Esophagus squamous epithelium (tissue), 5 donors: ENCODE measurements at regions not wholly inside any gene's neighbourhood (a gene's known extent, or its start where the extent isn't known, plus 50 kb on each side); places are given as distances from the start of the nearest gene placed in this dataset.
"Not testable (repeated sequence)": the region's sequence is repeated elsewhere in the genome, so short reads cannot be mapped to it uniquely, and the experiment has no call there.

ENCODE experiments used
- DNase-seq: peaks from one replicate; lab custom pipeline; 2025; lab: John Stamatoyannopoulos, UW
- H3K27ac ChIP-seq, 4 donors: fragments of 200-600 bp; sonication (generic); one replicate each; pipeline ENCODE4 v1.5.1; 2016 to 2019; ENCODE audit warnings: mild to moderate bottlenecking in 1 of 4
- H3K27me3 ChIP-seq, 4 donors: fragments of 200-600 bp; sonication (generic); 1 replicate in 3 of 4; 2 replicates in 1 of 4; pipeline versions ENCODE4 v1.5.1 to v1.6.0; 2017 to 2021; ENCODE audit warnings: antibody characterized with exemption in 1 of 4
- H3K36me3 ChIP-seq, 3 donors: fragments of 200-600 bp; sonication (generic); one replicate each; pipeline ENCODE4 v1.5.1; 2016 to 2019
- H3K4me1 ChIP-seq, 3 donors: fragments of 200-600 bp; sonication (generic); one replicate each; pipeline ENCODE4 v1.5.1; 2017 to 2019
- H3K4me3 ChIP-seq, 4 donors: fragments of 200-600 bp; sonication (generic); 1 replicate in 3 of 4; 2 replicates in 1 of 4; pipeline ENCODE4 v1.5.1; 2016 to 2019; ENCODE audit warnings: mild to moderate bottlenecking in 2 of 4, moderate library complexity in 1 of 4
- H3K9me3 ChIP-seq, 3 donors: fragments of 200-600 bp; sonication (generic); one replicate each; pipeline ENCODE4 v1.5.1; 2016 to 2019
- CTCF ChIP-seq, 6 experiments: fragments of 450-650 bp in 4 of 6; fragments of 200-600 bp in 2 of 6; sonication (generic) in 2 of 6; IDR thresholded peaks; one replicate each; pipeline ENCODE4 v1.5.1; 2016 to 2019; ENCODE audit warnings: antibody characterized with exemption in 6 of 6, mild to moderate bottlenecking in 4 of 6, moderate library complexity in 4 of 6
- POLR2A ChIP-seq, 4 donors: fragments of 450-650 bp; IDR thresholded peaks; one replicate each; pipeline ENCODE4 v1.6.1; 2017; ENCODE audit warnings: antibody characterized with exemption in 4 of 4, mild to moderate bottlenecking in 4 of 4, moderate library complexity in 3 of 4
- WGBS, 2 donors: methylation state at CpG; one replicate each; pipeline ENCODE4 v1.1.5; 2018; 5-methylcytosine and 5-hydroxymethylcytosine counted together
- intact Hi-C: fragments of 100-400 bp; cut with DNase I; formaldehyde crosslinking; loops from one replicate; pipeline ENCODE4 v1.15.0; 2022
- donor health status: DM: yes; HTN: yes; CAD: no.

- Histone ChIP-seq H3K27me3 (no peaks in the 10 kb centered on the region), H3K4me1 (peaks cover 0 to 18% (median 0%) of the 10 kb centered on the region in 3 donors), H3K27ac (no peak overlapping the region), H3K36me3 (no peaks in the 10 kb centered on the region), H3K4me3 (no peak overlapping the region), H3K9me3 (no peaks in the 10 kb centered on the region)
- WGBS, 2 donors = 21 to 25% methylated on average over 3 of the region's 3 CpGs
- intact Hi-C loops = no loop called here
- DNase-seq = no peak
- TF ChIP-seq POLR2A (IDR thresholded peaks at IDR 0.05) = no peak
- no peak for TF ChIP-seq CTCF (IDR thresholded peaks at IDR 0.05)
Observed at GRCh38 chr20:39705032-39705431, 742.9 kb downstream of the DHX35 start.

- H3K4me1 ChIP-seq = peaks cover 0 to 31% (median 0%) of the 10 kb centered on the region in 3 donors
- H3K4me3 ChIP-seq, intact Hi-C loops, H3K9me3 ChIP-seq, H3K27me3 ChIP-seq, DNase-seq, H3K36me3 ChIP-seq, H3K27ac ChIP-seq: not testable (repeated sequence)
- WGBS, 2 donors = 75 to 87% methylated on average over 3 of the region's 3 CpGs
Observed at GRCh38 chr20:39703357-39703756, 741.2 kb downstream of the DHX35 start.

GRCh38 chr20:39702701-39703349 lies 740.7 kb downstream of the DHX35 start:
- Histone ChIP-seq H3K27me3 (no peaks in the 10 kb centered on the region), H3K4me1 (peaks cover 0 to 35% (median 0%) of the 10 kb centered on the region in 3 donors), H3K4me3 (no peak overlapping the region), H3K36me3 (no peaks in the 10 kb centered on the region), H3K9me3 (no peaks in the 10 kb centered on the region), H3K27ac (no peak overlapping the region)
- intact Hi-C loops = no loop called here
- WGBS, 2 donors = 80 to 100% methylated on average over 1 of the region's 1 CpG
- TF ChIP-seq CTCF (IDR thresholded peaks at IDR 0.05) = no peak
- no peak for TF ChIP-seq POLR2A (IDR thresholded peaks at IDR 0.05)
- no peak for DNase-seq

- TF ChIP-seq POLR2A (IDR thresholded peaks at IDR 0.05) (no peak), CTCF (IDR thresholded peaks at IDR 0.05) (no peak)
- H3K4me1 ChIP-seq = peaks cover 0 to 32% (median 0%) of the 10 kb centered on the region in 3 donors
- intact Hi-C loops = no loop called here
Observed at GRCh38 chr20:39700528-39700927, 738.4 kb downstream of the DHX35 start.

GRCh38 chr20:39699166-39699725 lies 737.1 kb downstream of the DHX35 start:
- Histone ChIP-seq H3K27me3 (no peaks in the 10 kb centered on the region), H3K4me3 (no peak overlapping the region), H3K9me3 (no peaks in the 10 kb centered on the region), H3K4me1 (peaks cover 0 to 20% (median 0%) of the 10 kb centered on the region in 3 donors), H3K36me3 (no peaks in the 10 kb centered on the region), H3K27ac (peak overlapping the region in 1 of 4 donors; percentile 15)
- intact Hi-C loops = no loop called here
- DNase-seq = no peak
- TF ChIP-seq POLR2A (IDR thresholded peaks at IDR 0.05) (no peak), CTCF (IDR thresholded peaks at IDR 0.05) (no peak)
- WGBS, 2 donors = 50 to 61% methylated on average over 2 of the region's 2 CpGs

More at GRCh38 chr20:39700528-39700927, 738.4 kb downstream of the DHX35 start:
- no peak overlapping the region for H3K27ac ChIP-seq
- no peaks in the 10 kb centered on the region for H3K9me3 ChIP-seq
- H3K27me3 ChIP-seq = no peaks in the 10 kb centered on the region
- DNase-seq = no peak
- no peaks in the 10 kb centered on the region for H3K36me3 ChIP-seq
- no peak overlapping the region for H3K4me3 ChIP-seq
- 81 to 82% methylated on average over 3 of the region's 3 CpGs for WGBS, 2 donors
